ENCODE measurements at regions not wholly inside any gene's neighbourhood (a gene's known extent, or its start where the extent isn't known, plus 50 kb on each side); places are given as distances from the start of the nearest gene placed in this dataset.

GRCh38 chr3:153442799-153443487 lies 280.9 kb downstream of the RAP2B start:
- H3K27ac ChIP-seq (ENCODE audit: low read depth in 1 of 2, low read length in 2 of 2): no peak overlapping the region
- no peaks in the 10 kb centered on the region for H3K4me1 ChIP-seq (ENCODE audit: insufficient read depth, low read length)
- H3K9me3 ChIP-seq (ENCODE audit: control insufficient read depth in 1 of 2, insufficient read depth in 1 of 2, low read length in 2 of 2): no peaks in the 10 kb centered on the region
- CTCF ChIA-PET: no interaction called here
- intact Hi-C loops (cut with DNase I, micrococcal nuclease): loop anchor here in 1 of 2 experiments (10.0 kb wide), 1 partner anchor 278 kb away; the partner anchor contains the start of gene RAP2B
- H3K4me3 Mint-ChIP-seq: peak overlapping the region; percentile 23
- no peaks in the 10 kb centered on the region for H3K36me3 ChIP-seq (ENCODE audit: insufficient read depth, low read length)
- TF ChIP-seq, protein P1, sequence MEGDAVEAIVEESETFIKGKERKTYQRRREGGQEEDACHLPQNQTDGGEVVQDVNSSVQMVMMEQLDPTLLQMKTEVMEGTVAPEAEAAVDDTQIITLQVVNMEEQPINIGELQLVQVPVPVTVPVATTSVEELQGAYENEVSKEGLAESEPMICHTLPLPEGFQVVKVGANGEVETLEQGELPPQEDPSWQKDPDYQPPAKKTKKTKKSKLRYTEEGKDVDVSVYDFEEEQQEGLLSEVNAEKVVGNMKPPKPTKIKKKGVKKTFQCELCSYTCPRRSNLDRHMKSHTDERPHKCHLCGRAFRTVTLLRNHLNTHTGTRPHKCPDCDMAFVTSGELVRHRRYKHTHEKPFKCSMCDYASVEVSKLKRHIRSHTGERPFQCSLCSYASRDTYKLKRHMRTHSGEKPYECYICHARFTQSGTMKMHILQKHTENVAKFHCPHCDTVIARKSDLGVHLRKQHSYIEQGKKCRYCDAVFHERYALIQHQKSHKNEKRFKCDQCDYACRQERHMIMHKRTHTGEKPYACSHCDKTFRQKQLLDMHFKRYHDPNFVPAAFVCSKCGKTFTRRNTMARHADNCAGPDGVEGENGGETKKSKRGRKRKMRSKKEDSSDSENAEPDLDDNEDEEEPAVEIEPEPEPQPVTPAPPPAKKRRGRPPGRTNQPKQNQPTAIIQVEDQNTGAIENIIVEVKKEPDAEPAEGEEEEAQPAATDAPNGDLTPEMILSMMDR (IDR thresholded peaks at IDR 0.05): no peak
- H3K4me1 Mint-ChIP-seq (ENCODE audit: low read depth): peaks cover 33% of the 10 kb centered on the region
- no peaks in the 10 kb centered on the region for H3K27me3 Mint-ChIP-seq
- no peak overlapping the region for H3K4me3 ChIP-seq (ENCODE audit: low read length)
- H3K27ac Mint-ChIP-seq: peak overlapping the region; percentile 40
- ATAC-seq (ENCODE audit: poor library complexity) (peak; percentile 39), DNase-seq (peak in 3 of 14 experiments; percentile 22 to 31 (median 27))
- POLR2A ChIA-PET: no interaction called here
- H3K36me3 Mint-ChIP-seq (ENCODE audit: low read depth): no peaks in the 10 kb centered on the region
- no peaks in the 10 kb centered on the region for H3K9me3 Mint-ChIP-seq
- no peaks in the 10 kb centered on the region for H3K27me3 ChIP-seq (ENCODE audit: control insufficient read depth in 1 of 2, insufficient read depth in 2 of 2, low read length in 2 of 2)

DNA sequence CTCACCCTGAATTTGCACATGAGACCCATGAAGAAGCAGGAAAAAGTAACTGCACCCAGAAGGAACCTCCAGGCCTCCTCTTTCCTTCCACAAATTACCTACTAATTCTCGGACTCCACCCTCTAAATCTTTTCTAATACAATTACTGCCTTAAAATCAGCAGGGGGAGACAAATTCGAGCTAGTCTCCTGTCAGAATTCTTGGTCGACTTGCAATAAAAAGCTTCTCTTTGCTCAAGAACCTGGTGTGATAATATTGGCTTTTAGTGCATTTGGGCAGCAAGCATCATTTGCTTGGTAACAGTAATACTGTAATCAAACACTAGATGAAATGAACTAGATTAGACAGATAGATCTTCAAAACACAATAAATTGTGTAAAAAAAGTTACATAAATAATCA lies 281.9 kb downstream of the RAP2B start:
- H3K9me3 ChIP-seq (ENCODE audit: control insufficient read depth in 1 of 2, insufficient read depth in 1 of 2, low read length in 2 of 2): no peaks in the 10 kb centered on the region
- H3K9me3 Mint-ChIP-seq: no peaks in the 10 kb centered on the region
- H3K36me3 ChIP-seq (ENCODE audit: insufficient read depth, low read length): no peaks in the 10 kb centered on the region
- DNase-seq (peak in 3 of 14 experiments; percentile 14 to 28 (median 18)), ATAC-seq (ENCODE audit: poor library complexity) (no peak)
- POLR2A ChIA-PET: interaction anchor here (0.6 kb wide), 1 partner anchor 100 kb away, joined by 3 read pairs; no protein-coding TSS in a partner anchor
- CTCF ChIA-PET: no interaction called here
- H3K4me1 Mint-ChIP-seq (ENCODE audit: low read depth): peaks cover 23% of the 10 kb centered on the region
- no peaks in the 10 kb centered on the region for H3K4me1 ChIP-seq (ENCODE audit: insufficient read depth, low read length)
- intact Hi-C loops (cut with DNase I, micrococcal nuclease): loop anchor here in 1 of 2 experiments (2.0 to 10.0 kb wide), 2 partner anchors 279 to 325 kb away; partner anchors contain the start of gene RAP2B
- no peaks in the 10 kb centered on the region for H3K27me3 ChIP-seq (ENCODE audit: control insufficient read depth in 1 of 2, insufficient read depth in 2 of 2, low read length in 2 of 2)
- TF ChIP-seq, protein P1 (IDR thresholded peaks at IDR 0.05): peak; percentile 23
- H3K4me3 Mint-ChIP-seq: no peak overlapping the region
- H3K27ac Mint-ChIP-seq: no peak overlapping the region
- H3K36me3 Mint-ChIP-seq (ENCODE audit: low read depth): no peaks in the 10 kb centered on the region
- H3K27ac ChIP-seq (ENCODE audit: low read depth in 1 of 2, low read length in 2 of 2): no peak overlapping the region
- H3K4me3 ChIP-seq (ENCODE audit: low read length): no peak overlapping the region
- H3K27me3 Mint-ChIP-seq: no peaks in the 10 kb centered on the region

DNA sequence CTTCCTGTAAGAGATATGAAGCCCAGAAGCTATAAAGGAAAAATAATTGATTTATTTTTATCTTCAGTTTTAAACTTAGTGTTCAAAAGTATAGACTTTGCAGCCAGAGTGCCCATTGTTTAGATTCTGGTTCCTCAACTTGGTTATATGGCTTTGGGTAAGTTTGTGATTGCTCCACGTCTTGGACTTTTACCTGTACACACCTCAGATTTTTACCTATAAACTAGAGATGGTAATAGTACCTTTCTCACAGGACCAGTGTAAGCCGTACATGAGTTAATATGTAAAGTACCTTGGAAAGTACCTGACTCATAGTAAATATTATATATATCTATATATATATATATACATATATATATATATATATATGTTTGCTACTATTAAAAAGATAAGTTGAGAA lies 283.8 kb downstream of the RAP2B start:
- no peak overlapping the region for H3K4me3 Mint-ChIP-seq
- Histone ChIP-seq H3K27me3 (ENCODE audit: control insufficient read depth in 1 of 2, insufficient read depth in 2 of 2, low read length in 2 of 2) (no peaks in the 10 kb centered on the region), H3K4me1 (ENCODE audit: insufficient read depth, low read length) (no peaks in the 10 kb centered on the region), H3K27ac (ENCODE audit: low read depth in 1 of 2, low read length in 2 of 2) (no peak overlapping the region), H3K4me3 (ENCODE audit: low read length) (no peak overlapping the region), H3K36me3 (ENCODE audit: insufficient read depth, low read length) (no peaks in the 10 kb centered on the region), H3K9me3 (ENCODE audit: control insufficient read depth in 1 of 2, insufficient read depth in 1 of 2, low read length in 2 of 2) (no peaks in the 10 kb centered on the region)
- H3K27ac Mint-ChIP-seq: no peak overlapping the region
- TF ChIP-seq, protein P1 (IDR thresholded peaks at IDR 0.05): no peak
- CTCF ChIA-PET: no interaction called here
- intact Hi-C loops (cut with DNase I, micrococcal nuclease): loop anchor here in 1 of 2 experiments (2.0 to 10.0 kb wide), 2 partner anchors 281 to 323 kb away; partner anchors contain the start of gene RAP2B
- no peaks in the 10 kb centered on the region for H3K27me3 Mint-ChIP-seq
- H3K4me1 Mint-ChIP-seq (ENCODE audit: low read depth): peaks cover 21% of the 10 kb centered on the region
- no peak for ATAC-seq (ENCODE audit: poor library complexity)
- H3K9me3 Mint-ChIP-seq: no peaks in the 10 kb centered on the region
- POLR2A ChIA-PET: no interaction called here
- no peak for DNase-seq
- H3K36me3 Mint-ChIP-seq (ENCODE audit: low read depth): no peaks in the 10 kb centered on the region
